PC-9 (cell line): ENCODE measurements at regions not wholly inside any gene's neighbourhood (a gene's known extent, or its start where the extent isn't known, plus 50 kb on each side); places are given as distances from the start of the nearest gene placed in this dataset.

Experiments
- EZH2 ChIP-seq: fragments of 200-600 bp; sonication (generic); IDR thresholded peaks from 2 replicates; pipeline ENCODE4 v1.8.0; 2017; ENCODE audit warnings: antibody characterized with exemption, low read depth
- TF ChIP-seq, protein P1 (sequence below): fragments of 200-600 bp; sonication (generic); conservative IDR thresholded peaks from 2 replicates; pipeline ENCODE4 v1.6.1; 2017; ENCODE audit warnings: mixed run types, antibody characterized with exemption, mild to moderate bottlenecking, moderate library complexity

- TF ChIP-seq, protein P1, sequence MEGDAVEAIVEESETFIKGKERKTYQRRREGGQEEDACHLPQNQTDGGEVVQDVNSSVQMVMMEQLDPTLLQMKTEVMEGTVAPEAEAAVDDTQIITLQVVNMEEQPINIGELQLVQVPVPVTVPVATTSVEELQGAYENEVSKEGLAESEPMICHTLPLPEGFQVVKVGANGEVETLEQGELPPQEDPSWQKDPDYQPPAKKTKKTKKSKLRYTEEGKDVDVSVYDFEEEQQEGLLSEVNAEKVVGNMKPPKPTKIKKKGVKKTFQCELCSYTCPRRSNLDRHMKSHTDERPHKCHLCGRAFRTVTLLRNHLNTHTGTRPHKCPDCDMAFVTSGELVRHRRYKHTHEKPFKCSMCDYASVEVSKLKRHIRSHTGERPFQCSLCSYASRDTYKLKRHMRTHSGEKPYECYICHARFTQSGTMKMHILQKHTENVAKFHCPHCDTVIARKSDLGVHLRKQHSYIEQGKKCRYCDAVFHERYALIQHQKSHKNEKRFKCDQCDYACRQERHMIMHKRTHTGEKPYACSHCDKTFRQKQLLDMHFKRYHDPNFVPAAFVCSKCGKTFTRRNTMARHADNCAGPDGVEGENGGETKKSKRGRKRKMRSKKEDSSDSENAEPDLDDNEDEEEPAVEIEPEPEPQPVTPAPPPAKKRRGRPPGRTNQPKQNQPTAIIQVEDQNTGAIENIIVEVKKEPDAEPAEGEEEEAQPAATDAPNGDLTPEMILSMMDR, result no peak
- no peak for TF ChIP-seq EZH2
Observed at GRCh38 chr5:4453655-4454054, 686.5 kb upstream of the ADAMTS16 start.
